Omental fat pad (tissue), 3 donors: ENCODE measurements at regions not wholly inside any gene's neighbourhood (a gene's known extent, or its start where the extent isn't known, plus 50 kb on each side); places are given as distances from the start of the nearest gene placed in this dataset.

Source experiments
- ATAC-seq: fragments of 150-250 bp; one replicate; pipeline ENCODE4 v1.9.1; 2016; ENCODE audit warnings: mild to moderate bottlenecking, moderate library complexity; ENCODE audit not compliant: low FRiP score
- DNase-seq: peaks from one replicate; pipeline ENCODE4 v3.0.0-alpha.2; 2019; ENCODE audit warnings: low spot score
- CTCF ChIP-seq, 3 donors: fragments of 450-650 bp; IDR thresholded peaks; one replicate each; pipeline ENCODE4 v1.5.1; 2016 to 2017; ENCODE audit warnings: antibody characterized with exemption in 3 of 3, mild to moderate bottlenecking in 3 of 3, moderate library complexity in 2 of 3

- no peak for DNase-seq
- TF ChIP-seq CTCF (IDR thresholded peaks at IDR 0.05), result no peak
- ATAC-seq, result no peak
Measured at GRCh38 chr4:176526704-176527103, 206.9 kb downstream of the SPCS3 start.

- ATAC-seq, result no peak
- no peak for TF ChIP-seq CTCF (IDR thresholded peaks at IDR 0.05)
- no peak for DNase-seq
Measured at GRCh38 chr4:176529574-176529973, 209.8 kb downstream of the SPCS3 start.

GRCh38 chr4:176533159-176533558 lies 213.4 kb downstream of the SPCS3 start:
- no peak for DNase-seq

GRCh38 chr4:176534566-176534965 lies 214.8 kb downstream of the SPCS3 start:
- ATAC-seq (no peak), DNase-seq (no peak)
- no peak for TF ChIP-seq CTCF (IDR thresholded peaks at IDR 0.05)

More at GRCh38 chr4:176533159-176533558, 213.4 kb downstream of the SPCS3 start:
- TF ChIP-seq CTCF (IDR thresholded peaks at IDR 0.05), result no peak
- no peak for ATAC-seq

GRCh38 chr4:176538217-176538925 lies 218.6 kb downstream of the SPCS3 start:
- no peak for TF ChIP-seq CTCF (IDR thresholded peaks at IDR 0.05)
- DNase-seq (no peak), ATAC-seq (no peak)

GRCh38 chr4:176539091-176539784 lies 219.5 kb downstream of the SPCS3 start:
- no peak for TF ChIP-seq CTCF (IDR thresholded peaks at IDR 0.05)
- ATAC-seq, result no peak
- no peak for DNase-seq

GRCh38 chr4:176539785-176540175 lies 220.0 kb downstream of the SPCS3 start:
- ATAC-seq (no peak), DNase-seq (no peak)
- TF ChIP-seq CTCF (IDR thresholded peaks at IDR 0.05), result no peak
